Upper lobe of right lung (tissue), 1 donor: ENCODE measurements at regions not wholly inside any gene's neighbourhood (a gene's known extent, or its start where the extent isn't known, plus 50 kb on each side); places are given as distances from the start of the nearest gene placed in this dataset.

ENCODE experiments used
- ATAC-seq: fragments of 200-7000 bp; cut with Tn5 transposase; one replicate; pipeline ENCODE4 v1.9.1; 2020; ENCODE audit warnings: mild to moderate bottlenecking, moderate library complexity
- DNase-seq: peaks from one replicate; pipeline ENCODE4 v3.0.0-alpha.2; 2020
- H3K27ac ChIP-seq: fragments of 200-600 bp; one replicate; pipeline ENCODE4 v1.8.0; 2022
- H3K27me3 ChIP-seq: fragments of 200-600 bp; one replicate; pipeline ENCODE4 v1.8.0; 2022; ENCODE audit warnings: mild to moderate bottlenecking
- H3K36me3 ChIP-seq: fragments of 200-600 bp; one replicate; pipeline ENCODE4 v1.8.0; 2022
- H3K4me1 ChIP-seq: fragments of 200-600 bp; one replicate; pipeline ENCODE4 v1.8.0; 2022
- H3K4me3 ChIP-seq: fragments of 200-600 bp; one replicate; pipeline ENCODE4 v1.8.0; 2022; ENCODE audit warnings: mild to moderate bottlenecking
- H3K9me3 ChIP-seq: fragments of 200-600 bp; one replicate; pipeline ENCODE4 v1.8.0; 2022
- CTCF ChIP-seq: fragments of 200-600 bp; IDR thresholded peaks from one replicate; pipeline ENCODE4 v1.8.0; 2022; ENCODE audit warnings: antibody characterized with exemption
- intact Hi-C: fragments of 100-400 bp; cut with DNase I; formaldehyde crosslinking; loops from one replicate; pipeline ENCODE4 v1.11.0; 2022
- donor health status: DM: no; HTN: yes; CAD: no; lungs with severe emphysema.

DNA sequence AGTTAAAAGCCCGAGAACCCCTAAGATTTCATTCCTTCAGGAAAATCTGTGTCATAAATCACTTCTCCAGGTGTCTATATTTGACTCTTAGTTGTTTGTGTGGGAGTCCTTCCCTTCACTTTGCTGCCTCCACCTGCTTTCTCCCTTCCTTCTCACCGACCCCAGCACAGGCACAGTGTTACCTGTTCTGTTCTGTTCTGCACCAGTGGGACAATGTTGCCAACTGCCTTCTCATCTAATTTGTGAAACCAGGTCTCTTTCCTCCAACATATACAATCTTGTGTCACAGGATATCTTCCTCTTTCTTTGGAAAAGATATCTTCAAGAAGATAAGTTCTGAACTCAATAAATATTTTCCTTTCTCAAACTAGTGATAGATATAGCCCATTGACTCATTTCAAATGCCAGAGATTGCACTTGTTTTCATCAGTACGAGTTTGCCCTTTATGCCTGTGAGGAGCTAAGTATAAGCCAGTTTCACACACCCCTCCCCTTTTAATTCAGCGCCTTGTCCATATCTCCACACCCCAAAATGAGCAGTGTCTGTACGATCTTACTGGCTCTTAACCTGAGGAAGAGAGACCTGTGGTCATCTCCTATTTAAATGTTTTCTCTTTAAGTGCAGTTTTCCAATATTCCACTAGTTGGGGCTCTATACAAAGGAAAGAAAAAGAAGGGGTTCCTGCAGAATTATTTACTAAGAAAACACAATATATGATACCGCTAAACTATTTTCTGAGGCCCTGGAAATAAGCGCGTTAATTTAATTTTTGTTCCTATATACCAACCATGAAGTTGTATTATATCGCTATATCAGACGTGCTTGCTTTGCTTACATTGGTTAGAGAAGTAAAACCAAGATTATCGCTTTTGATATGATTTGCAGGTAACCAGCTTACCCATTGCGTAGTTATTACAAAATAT, 81.6 kb upstream of the PREP start:
- TF ChIP-seq CTCF: peak; percentile 89
- Histone ChIP-seq H3K27ac (no peak overlapping the region), H3K9me3 (no peaks in the 10 kb centered on the region), H3K36me3 (no peaks in the 10 kb centered on the region), H3K4me1 (peaks cover 16% of the 10 kb centered on the region), H3K4me3 (no peak overlapping the region), H3K27me3 (no peaks in the 10 kb centered on the region)
- no peak for DNase-seq
- intact Hi-C loops: loop anchor here (10.0 kb wide), 1 partner anchor 740 kb away; no protein-coding TSS in a partner anchor
- peak; percentile 66 for ATAC-seq

- H3K36me3 ChIP-seq: no peaks in the 10 kb centered on the region
- H3K27ac ChIP-seq: no peak overlapping the region
- no peaks in the 10 kb centered on the region for H3K27me3 ChIP-seq
- H3K4me3 ChIP-seq: no peak overlapping the region
- TF ChIP-seq CTCF: no peak
- H3K9me3 ChIP-seq: no peaks in the 10 kb centered on the region
- H3K4me1 ChIP-seq: peaks cover 7% of the 10 kb centered on the region
- intact Hi-C loops: loop anchor here (10.0 kb wide), 1 partner anchor 741 kb away; no protein-coding TSS in a partner anchor
- DNase-seq: no peak
- ATAC-seq: no peak
Observed at GRCh38 chr6:105483492-105483891, 80.6 kb upstream of the PREP start.

GRCh38 chr6:105482921-105483320, 80.0 kb upstream of the PREP start:
- H3K9me3 ChIP-seq: no peaks in the 10 kb centered on the region
- H3K27ac ChIP-seq: no peak overlapping the region
- peaks cover 2% of the 10 kb centered on the region for H3K4me1 ChIP-seq
- no peak overlapping the region for H3K4me3 ChIP-seq
- ATAC-seq (no peak), DNase-seq (no peak)
- intact Hi-C loops: loop anchor here (10.0 kb wide), 1 partner anchor 742 kb away; no protein-coding TSS in a partner anchor
- H3K27me3 ChIP-seq: no peaks in the 10 kb centered on the region
- no peak for TF ChIP-seq CTCF
- H3K36me3 ChIP-seq: no peaks in the 10 kb centered on the region

- DNase-seq (no peak), ATAC-seq (no peak)
- no peak for TF ChIP-seq CTCF
- H3K4me3 ChIP-seq: no peak overlapping the region
- intact Hi-C loops: loop anchor here (10.0 kb wide), 1 partner anchor 742 kb away; no protein-coding TSS in a partner anchor
- no peaks in the 10 kb centered on the region for H3K4me1 ChIP-seq
- no peaks in the 10 kb centered on the region for H3K36me3 ChIP-seq
- no peaks in the 10 kb centered on the region for H3K27me3 ChIP-seq
- no peaks in the 10 kb centered on the region for H3K9me3 ChIP-seq
- no peak overlapping the region for H3K27ac ChIP-seq
Observed at GRCh38 chr6:105482227-105482844, 79.5 kb upstream of the PREP start.

- DNase-seq: no peak
- H3K27ac ChIP-seq: no peak overlapping the region
- no peaks in the 10 kb centered on the region for H3K4me1 ChIP-seq
- no peaks in the 10 kb centered on the region for H3K36me3 ChIP-seq
- no peak for ATAC-seq
- no peaks in the 10 kb centered on the region for H3K27me3 ChIP-seq
- no peak overlapping the region for H3K4me3 ChIP-seq
- TF ChIP-seq CTCF: no peak
- no peaks in the 10 kb centered on the region for H3K9me3 ChIP-seq
- intact Hi-C loops: loop anchor here (10.0 kb wide), 1 partner anchor 1038 kb away; no protein-coding TSS in a partner anchor
Observed at GRCh38 chr6:105476978-105477377, 74.1 kb upstream of the PREP start.
